Endothelial cell of umbilical vein (primary cell): ENCODE measurements at regions not wholly inside any gene's neighbourhood (a gene's known extent, or its start where the extent isn't known, plus 50 kb on each side); places are given as distances from the start of the nearest gene placed in this dataset.

ENCODE experiments used
- BruUV-seq: library from RNA; stranded (reverse); fragments of 400-500 nt; replicated peaks from 2 replicates; lab custom pipeline; 2021; lab: Mats Ljungman, UMichigan
- CTCF ChIA-PET: fragments of 300-600, 350-600 bp; sonication (Branson Sonifier 250); formaldehyde crosslinking; loops from one replicate; lab custom pipeline; 2021; ENCODE audit warnings: antibody characterized with exemption, inconsistent platforms; lab: Charles Lee
- POLR2A ChIA-PET: fragments of 300-600, 350-600 bp; sonication (Branson Sonifier 250); formaldehyde crosslinking; loops from one replicate; lab custom pipeline; 2021; ENCODE audit warnings: antibody characterized with exemption, inconsistent platforms; lab: Charles Lee
- DNase-seq: peaks from one replicate; pipeline ENCODE4 v3.0.0-alpha.2; 2011; ENCODE audit warnings: low read depth, low spot score
- FAIRE-seq: peaks from 2 replicates; lab custom pipeline; 2011; peaks lifted over from hg19 to GRCh38; lab: Jason Lieb, UNC
- H2AFZ ChIP-seq: 2 replicates; pipeline ENCODE4 v1.6.0; 2012; ENCODE audit warnings: low read depth, low read length, control low read depth, inconsistent platforms
- H3K27ac ChIP-seq: 2 replicates; pipeline ENCODE4 v1.5.1; 2011; ENCODE audit warnings: low read depth, mild to moderate bottlenecking, control low read depth, low read length, moderate library complexity; ENCODE audit not compliant: insufficient read depth
- H3K27me3 ChIP-seq, 2 experiments: 2 replicates each; pipeline versions ENCODE4 v1.6.0 to v1.6.1; 2011; ENCODE audit warnings: low read length in 2 of 2, mixed read lengths in 1 of 2; ENCODE audit not compliant: control insufficient read depth in 2 of 2, insufficient read depth in 2 of 2
- H3K36me3 ChIP-seq, 2 experiments: 2 replicates in 1 of 2; 3 replicates in 1 of 2; pipeline ENCODE4 v1.5.1; 2011; ENCODE audit warnings: low read length in 2 of 2, mild to moderate bottlenecking in 1 of 2, moderate library complexity in 1 of 2; ENCODE audit not compliant: control insufficient read depth in 2 of 2, insufficient read depth in 2 of 2; ENCODE audit errors: extremely low read depth in 1 of 2
- H3K4me1 ChIP-seq: 3 replicates; pipeline ENCODE4 v1.5.1; 2011; ENCODE audit warnings: mild to moderate bottlenecking, low read length; ENCODE audit not compliant: control insufficient read depth, insufficient read depth; ENCODE audit errors: extremely low read depth
- H3K4me2 ChIP-seq: 2 replicates; pipeline ENCODE4 v1.6.1; 2011; ENCODE audit warnings: low read length, control low read depth, mixed read lengths; ENCODE audit not compliant: insufficient read depth
- H3K4me3 ChIP-seq, 3 experiments: fragments of 200-600 bp in 1 of 3; sonication (generic), shearing (Covaris generic) in 1 of 3; replicated peaks in 1 of 3; 2 replicates each; pipeline ENCODE4 v1.5.1; 2011 to 2016; ENCODE audit warnings: control low read depth in 3 of 3, low read length in 3 of 3, mild to moderate bottlenecking in 2 of 3, inconsistent platforms in 1 of 3, low read depth in 1 of 3, moderate library complexity in 1 of 3; ENCODE audit not compliant: insufficient read depth in 1 of 3
- H3K79me2 ChIP-seq: 2 replicates; pipeline ENCODE4 v1.6.0; 2012; ENCODE audit warnings: low read length, inconsistent platforms; ENCODE audit not compliant: control insufficient read depth, insufficient read depth
- H3K9ac ChIP-seq: replicated peaks from 2 replicates; pipeline ENCODE3; 2011; ENCODE audit warnings: low read length, control low read depth; ENCODE audit not compliant: insufficient read depth; ENCODE audit errors: extremely low read depth
- H3K9me1 ChIP-seq: replicated peaks from 3 replicates; pipeline ENCODE4 v1.6.0; 2011; ENCODE audit warnings: mild to moderate bottlenecking, low read length; ENCODE audit not compliant: control insufficient read depth, insufficient read depth; ENCODE audit errors: extremely low read depth
- H3K9me3 ChIP-seq: replicated peaks from 2 replicates; pipeline ENCODE4 v1.5.1; 2012; ENCODE audit warnings: low read length, inconsistent platforms; ENCODE audit not compliant: control insufficient read depth, insufficient read depth
- H4K20me1 ChIP-seq: replicated peaks from 2 replicates; pipeline ENCODE3; 2011; ENCODE audit warnings: mild to moderate bottlenecking, low read length; ENCODE audit not compliant: control insufficient read depth, insufficient read depth; ENCODE audit errors: extremely low read depth
- EZH2 ChIP-seq: IDR thresholded peaks from 2 replicates; pipeline ENCODE4 v1.6.1; 2012; ENCODE audit warnings: borderline replicate concordance, low read depth, mild to moderate bottlenecking, moderate library complexity, low read length, inconsistent platforms; ENCODE audit not compliant: severe bottlenecking
- GATA2 ChIP-seq: IDR thresholded peaks from 2 replicates; pipeline ENCODE4 v1.7.0; 2011; ENCODE audit warnings: low read depth, mild to moderate bottlenecking, moderate library complexity, mixed read lengths, low read length; ENCODE audit not compliant: insufficient read length, insufficient read depth
- MYC ChIP-seq: IDR thresholded peaks from one replicate; pipeline ENCODE4 v1.6.1; 2011; ENCODE audit warnings: mild to moderate bottlenecking, low read depth, low read length
- dilution Hi-C: fragments of 300-500 bp; cut with MboI; formaldehyde crosslinking; loops from one replicate; pipeline ENCODE4 v1.15.0; 2019; ENCODE audit warnings: low sequenced_read_pairs; ENCODE audit not compliant: extremely low pct_ligation_motif_present
- intact Hi-C: fragments of 100-400 bp; cut with micrococcal nuclease; formaldehyde crosslinking; loops from one replicate; pipeline ENCODE4 v1.10.0; 2022
- TF ChIP-seq, protein P1 (sequence below), 2 donors: IDR thresholded peaks; 1 replicate in 1 of 2; 2 replicates in 1 of 2; pipeline ENCODE4 v1.5.1; 2011; ENCODE audit warnings: low read length in 2 of 2, mild to moderate bottlenecking in 2 of 2, moderate library complexity in 2 of 2, control low read depth in 1 of 2, inconsistent platforms in 1 of 2, low read depth in 1 of 2; ENCODE audit not compliant: insufficient read depth in 1 of 2; ENCODE audit errors: extremely low read depth in 1 of 2
- TF ChIP-seq, protein P2 (sequence below): IDR thresholded peaks from 2 replicates; pipeline ENCODE4 v1.6.1; 2011; ENCODE audit not compliant: insufficient read depth, insufficient read length

DNA sequence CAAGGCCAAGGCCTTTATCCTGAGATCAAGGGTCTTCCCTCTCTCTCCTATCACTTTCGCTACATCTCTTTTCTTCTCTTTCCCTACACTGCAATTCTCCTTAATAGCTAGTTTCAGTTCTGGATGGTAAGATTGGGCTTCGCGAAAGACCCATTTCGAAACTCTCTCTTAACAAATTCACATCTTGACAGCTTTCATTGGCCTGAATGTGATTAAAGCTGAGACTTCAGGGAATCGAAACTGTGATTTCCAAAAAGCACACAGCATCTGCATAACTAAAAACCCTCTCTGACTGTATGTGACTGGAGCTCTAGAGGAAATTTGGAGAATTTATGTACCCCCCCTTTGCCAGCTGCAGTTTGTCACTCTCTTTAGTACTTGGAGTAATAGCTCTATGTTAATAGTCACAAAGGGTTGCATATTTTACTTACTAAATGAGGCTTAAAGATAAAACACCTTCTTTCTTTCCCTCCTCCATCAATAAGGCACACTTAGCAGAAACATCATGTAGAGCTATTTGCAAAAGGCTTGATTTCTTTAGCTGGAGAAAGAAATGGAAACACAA, 105.3 kb upstream of the FAM20A start:
- intact Hi-C loops (no loop called here), dilution Hi-C loops (no loop called here)
- H3K9ac ChIP-seq, result no peak overlapping the region
- no peaks in the 10 kb centered on the region for H3K4me1 ChIP-seq
- TF ChIP-seq EZH2, result no peak
- no peak for TF ChIP-seq GATA2
- TF ChIP-seq, protein P1, sequence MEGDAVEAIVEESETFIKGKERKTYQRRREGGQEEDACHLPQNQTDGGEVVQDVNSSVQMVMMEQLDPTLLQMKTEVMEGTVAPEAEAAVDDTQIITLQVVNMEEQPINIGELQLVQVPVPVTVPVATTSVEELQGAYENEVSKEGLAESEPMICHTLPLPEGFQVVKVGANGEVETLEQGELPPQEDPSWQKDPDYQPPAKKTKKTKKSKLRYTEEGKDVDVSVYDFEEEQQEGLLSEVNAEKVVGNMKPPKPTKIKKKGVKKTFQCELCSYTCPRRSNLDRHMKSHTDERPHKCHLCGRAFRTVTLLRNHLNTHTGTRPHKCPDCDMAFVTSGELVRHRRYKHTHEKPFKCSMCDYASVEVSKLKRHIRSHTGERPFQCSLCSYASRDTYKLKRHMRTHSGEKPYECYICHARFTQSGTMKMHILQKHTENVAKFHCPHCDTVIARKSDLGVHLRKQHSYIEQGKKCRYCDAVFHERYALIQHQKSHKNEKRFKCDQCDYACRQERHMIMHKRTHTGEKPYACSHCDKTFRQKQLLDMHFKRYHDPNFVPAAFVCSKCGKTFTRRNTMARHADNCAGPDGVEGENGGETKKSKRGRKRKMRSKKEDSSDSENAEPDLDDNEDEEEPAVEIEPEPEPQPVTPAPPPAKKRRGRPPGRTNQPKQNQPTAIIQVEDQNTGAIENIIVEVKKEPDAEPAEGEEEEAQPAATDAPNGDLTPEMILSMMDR (IDR thresholded peaks at IDR 0.05; ENCODE audit: extremely low read depth in 1 of 2, insufficient read depth in 1 of 2, low read depth in 1 of 2, low read length in 2 of 2), result no peak
- BruUV-seq, result no TSS peak
- no peak for FAIRE-seq
- H3K36me3 ChIP-seq, result no peaks in the 10 kb centered on the region
- H3K79me2 ChIP-seq, result no peaks in the 10 kb centered on the region
- POLR2A ChIA-PET, result no interaction called here
- no peaks in the 10 kb centered on the region for H3K9me3 ChIP-seq
- H3K27me3 ChIP-seq, result no peaks in the 10 kb centered on the region
- no peak overlapping the region for H3K4me3 ChIP-seq
- DNase-seq, result no peak
- H4K20me1 ChIP-seq, result no peaks in the 10 kb centered on the region
- H3K9me1 ChIP-seq, result no peaks in the 10 kb centered on the region
- CTCF ChIA-PET, result interaction anchor here (1.0 to 1.2 kb wide), 2 partner anchors 17 to 173 kb away, joined by 3 to 4 read pairs; no protein-coding TSS in a partner anchor
- H2AFZ ChIP-seq, result no peak overlapping the region
- no peak overlapping the region for H3K4me2 ChIP-seq
- no peak overlapping the region for H3K27ac ChIP-seq

DNA sequence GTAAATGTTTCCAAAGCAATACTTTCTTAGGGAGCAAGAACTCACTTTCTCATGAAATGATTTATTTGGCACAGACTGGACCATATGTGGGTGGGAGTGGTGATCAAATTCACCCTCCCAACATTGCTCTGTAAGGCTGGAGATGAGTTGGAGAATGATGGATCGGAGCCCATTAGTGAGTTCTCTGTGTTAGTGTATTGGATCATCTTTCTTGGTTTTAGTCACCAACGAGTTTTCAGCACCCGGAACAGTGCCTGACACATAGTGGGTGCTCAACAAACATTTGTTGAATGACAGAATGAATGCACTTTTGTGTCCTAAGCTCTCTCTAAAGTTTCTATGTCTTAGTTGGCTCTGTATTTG, 104.5 kb upstream of the FAM20A start:
- FAIRE-seq, result no peak
- H3K27me3 ChIP-seq, result no peaks in the 10 kb centered on the region
- no TSS peak for BruUV-seq
- H3K36me3 ChIP-seq, result no peaks in the 10 kb centered on the region
- intact Hi-C loops (no loop called here), dilution Hi-C loops (no loop called here)
- no peak overlapping the region for H2AFZ ChIP-seq
- DNase-seq, result no peak
- H3K9me3 ChIP-seq, result no peaks in the 10 kb centered on the region
- POLR2A ChIA-PET, result no interaction called here
- H3K4me3 ChIP-seq, result no peak overlapping the region
- H3K9ac ChIP-seq, result no peak overlapping the region
- no peaks in the 10 kb centered on the region for H3K4me1 ChIP-seq
- no peaks in the 10 kb centered on the region for H4K20me1 ChIP-seq
- H3K79me2 ChIP-seq, result no peaks in the 10 kb centered on the region
- no peaks in the 10 kb centered on the region for H3K9me1 ChIP-seq
- no peak overlapping the region for H3K27ac ChIP-seq
- H3K4me2 ChIP-seq, result no peak overlapping the region
- CTCF ChIA-PET, result interaction anchor here (1.0 to 1.2 kb wide), 2 partner anchors 16 to 172 kb away, joined by 3 to 4 read pairs; no protein-coding TSS in a partner anchor
- TF ChIP-seq MYC (no peak), EZH2 (no peak)
- TF ChIP-seq, protein P2, sequence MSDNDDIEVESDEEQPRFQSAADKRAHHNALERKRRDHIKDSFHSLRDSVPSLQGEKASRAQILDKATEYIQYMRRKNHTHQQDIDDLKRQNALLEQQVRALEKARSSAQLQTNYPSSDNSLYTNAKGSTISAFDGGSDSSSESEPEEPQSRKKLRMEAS, result no peak
